Choroid plexus epithelial cell (primary cell): ENCODE measurements at regions not wholly inside any gene's neighbourhood (a gene's known extent, or its start where the extent isn't known, plus 50 kb on each side); places are given as distances from the start of the nearest gene placed in this dataset.
A peak's percentile ranks its signal among the peaks of the same experiment; 100 is the strongest.

Experiments
- DNase-seq: peaks from one replicate; pipeline ENCODE4 v3.0.0-alpha.2; 2010; ENCODE audit warnings: low read depth
- H3K4me3 ChIP-seq: 2 replicates; pipeline ENCODE4 v1.5.1; 2011; ENCODE audit warnings: low read depth, mild to moderate bottlenecking, control low read depth, low read length, moderate library complexity
- TF ChIP-seq, protein P1 (sequence below): conservative IDR thresholded peaks from 2 replicates; pipeline ENCODE4 v1.5.1; 2011; ENCODE audit warnings: low read depth, mild to moderate bottlenecking, control low read depth, inconsistent platforms, low read length, moderate library complexity

GRCh38 chr12:46519407-46519806, 146.8 kb upstream of the SLC38A2 start:
- no peak overlapping the region for H3K4me3 ChIP-seq
- TF ChIP-seq, protein P1, sequence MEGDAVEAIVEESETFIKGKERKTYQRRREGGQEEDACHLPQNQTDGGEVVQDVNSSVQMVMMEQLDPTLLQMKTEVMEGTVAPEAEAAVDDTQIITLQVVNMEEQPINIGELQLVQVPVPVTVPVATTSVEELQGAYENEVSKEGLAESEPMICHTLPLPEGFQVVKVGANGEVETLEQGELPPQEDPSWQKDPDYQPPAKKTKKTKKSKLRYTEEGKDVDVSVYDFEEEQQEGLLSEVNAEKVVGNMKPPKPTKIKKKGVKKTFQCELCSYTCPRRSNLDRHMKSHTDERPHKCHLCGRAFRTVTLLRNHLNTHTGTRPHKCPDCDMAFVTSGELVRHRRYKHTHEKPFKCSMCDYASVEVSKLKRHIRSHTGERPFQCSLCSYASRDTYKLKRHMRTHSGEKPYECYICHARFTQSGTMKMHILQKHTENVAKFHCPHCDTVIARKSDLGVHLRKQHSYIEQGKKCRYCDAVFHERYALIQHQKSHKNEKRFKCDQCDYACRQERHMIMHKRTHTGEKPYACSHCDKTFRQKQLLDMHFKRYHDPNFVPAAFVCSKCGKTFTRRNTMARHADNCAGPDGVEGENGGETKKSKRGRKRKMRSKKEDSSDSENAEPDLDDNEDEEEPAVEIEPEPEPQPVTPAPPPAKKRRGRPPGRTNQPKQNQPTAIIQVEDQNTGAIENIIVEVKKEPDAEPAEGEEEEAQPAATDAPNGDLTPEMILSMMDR: no peak
- no peak for DNase-seq

DNA sequence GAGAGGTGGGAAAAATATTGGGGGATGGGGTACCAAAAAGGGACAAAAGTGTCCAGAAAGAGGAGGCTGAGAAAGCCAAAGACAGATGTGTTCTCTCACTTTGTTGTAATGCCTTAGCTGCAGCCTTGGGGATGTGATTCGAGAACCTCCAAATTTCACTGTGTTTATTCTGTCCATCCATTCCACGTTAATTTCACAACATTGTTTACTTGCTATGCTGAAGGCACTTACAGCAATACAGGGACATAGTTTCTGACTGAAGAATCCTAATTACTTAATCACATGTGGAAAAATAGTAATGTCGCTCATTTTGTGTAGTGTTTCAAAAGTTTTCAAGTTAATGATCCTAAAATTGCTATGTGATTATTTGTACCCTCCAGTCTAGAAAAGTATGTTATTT, 146.2 kb upstream of the SLC38A2 start:
- TF ChIP-seq, protein P1: no peak
- no peak for DNase-seq
- no peak overlapping the region for H3K4me3 ChIP-seq

DNA sequence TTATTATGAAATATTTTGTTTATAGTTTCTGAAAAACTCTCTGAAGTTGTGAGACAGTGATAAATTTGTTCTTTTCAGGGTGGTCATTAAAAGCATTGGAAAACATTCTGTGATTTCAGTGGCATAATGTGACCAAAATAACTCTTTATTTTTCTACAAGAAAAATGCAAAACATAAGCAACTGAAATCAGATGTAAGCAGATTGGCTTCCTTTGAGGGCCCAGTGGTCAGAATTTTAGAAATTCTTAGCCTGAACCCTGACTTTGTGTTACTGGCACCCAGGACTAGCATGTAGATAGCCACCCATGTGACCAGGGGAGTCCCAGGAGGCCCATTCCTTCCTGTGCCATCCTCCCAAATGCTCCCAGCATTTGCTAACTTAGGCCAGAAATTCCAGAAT, 145.6 kb upstream of the SLC38A2 start:
- TF ChIP-seq, protein P1: no peak

GRCh38 chr12:46517579-46517962, 145.0 kb upstream of the SLC38A2 start:
- no peak for DNase-seq
- TF ChIP-seq, protein P1: peak; percentile 6

More for the DNA sequence above, 145.6 kb upstream of the SLC38A2 start:
- DNase-seq: peak; percentile 47
- no peak overlapping the region for H3K4me3 ChIP-seq

GRCh38 chr12:46516933-46517578, 144.5 kb upstream of the SLC38A2 start:
- TF ChIP-seq, protein P1: no peak
- no peak for DNase-seq
- H3K4me3 ChIP-seq: no peak overlapping the region

More at GRCh38 chr12:46517579-46517962, 145.0 kb upstream of the SLC38A2 start:
- H3K4me3 ChIP-seq: no peak overlapping the region

GRCh38 chr12:46516238-46516932, 143.8 kb upstream of the SLC38A2 start:
- no peak for DNase-seq
- TF ChIP-seq, protein P1: no peak
- no peak overlapping the region for H3K4me3 ChIP-seq

GRCh38 chr12:46515829-46516228, 143.3 kb upstream of the SLC38A2 start:
- no peak overlapping the region for H3K4me3 ChIP-seq
- no peak for DNase-seq
- TF ChIP-seq, protein P1: no peak
